ENCODE measurements at regions not wholly inside any gene's neighbourhood (a gene's known extent, or its start where the extent isn't known, plus 50 kb on each side); places are given as distances from the start of the nearest gene placed in this dataset.

- no peak for DNase-seq
Measured at GRCh38 chr12:111194703-111195051, 174.2 kb downstream of the PHETA1 start.

GRCh38 chr12:111193977-111194702 lies 174.8 kb downstream of the PHETA1 start:
- DNase-seq: no peak

DNA sequence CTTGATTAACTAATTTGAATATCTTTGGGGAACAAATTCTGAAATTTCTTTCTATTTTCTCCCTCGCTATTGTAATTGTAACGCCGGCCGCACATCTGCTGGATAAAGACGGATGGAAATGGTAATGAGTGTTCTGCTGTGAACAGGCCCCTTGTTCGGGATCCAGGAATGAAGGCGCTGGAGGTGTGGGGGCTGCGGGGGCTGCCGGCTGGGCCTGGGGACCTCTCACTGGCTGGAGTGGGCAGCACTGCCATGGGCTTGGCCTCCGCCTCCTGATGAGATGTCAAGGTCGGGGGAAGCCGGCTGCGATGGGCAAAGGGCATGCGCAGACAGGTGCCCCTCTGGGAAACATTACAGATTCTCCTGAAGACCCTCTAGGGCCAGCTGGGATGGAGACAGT lies 175.4 kb downstream of the PHETA1 start:
- DNase-seq: no peak

GRCh38 chr12:111193067-111193466 lies 175.8 kb downstream of the PHETA1 start:
- DNase-seq: no peak

DNA sequence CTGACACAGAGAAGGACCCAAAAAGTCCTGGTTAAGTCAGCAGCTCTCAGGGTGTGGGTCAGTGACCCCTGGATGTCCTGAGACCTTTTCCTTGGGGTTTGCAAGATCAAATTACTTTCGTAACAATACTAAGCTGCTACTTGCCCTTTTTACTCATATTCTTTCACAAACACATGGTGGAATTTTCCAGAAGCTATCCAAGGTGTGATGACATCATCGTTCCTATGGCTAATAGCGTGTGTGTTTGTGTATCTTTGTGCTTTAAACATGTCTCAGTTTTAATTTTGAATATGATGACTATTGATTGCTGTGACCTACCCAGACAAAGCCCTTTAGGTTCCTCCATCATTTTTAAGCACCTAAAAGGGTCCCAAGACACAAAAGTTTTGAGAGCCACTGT lies 176.2 kb downstream of the PHETA1 start:
- no peak for DNase-seq

GRCh38 chr12:111190741-111191526 lies 178.0 kb downstream of the PHETA1 start:
- DNase-seq: no peak

DNA sequence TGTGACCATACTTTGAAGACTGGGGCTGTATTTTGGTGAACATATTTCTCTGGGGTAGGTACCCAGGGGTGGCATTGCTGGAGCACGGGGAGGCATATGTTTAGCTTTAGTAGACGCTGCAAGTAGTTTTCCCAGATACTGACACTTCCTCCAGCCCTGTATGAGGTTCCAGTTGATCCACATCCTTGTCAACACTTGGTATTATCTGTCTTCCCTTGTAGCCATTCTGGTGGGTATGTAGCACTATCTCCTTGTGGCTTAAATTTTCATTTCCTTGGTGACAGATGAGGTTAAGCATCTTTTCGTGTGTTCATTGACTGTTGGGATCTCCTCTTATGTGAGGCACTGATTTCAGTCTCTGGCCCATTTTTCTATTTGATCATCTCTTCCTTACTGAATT lies 179.1 kb downstream of the PHETA1 start:
- no peak for DNase-seq

DNA sequence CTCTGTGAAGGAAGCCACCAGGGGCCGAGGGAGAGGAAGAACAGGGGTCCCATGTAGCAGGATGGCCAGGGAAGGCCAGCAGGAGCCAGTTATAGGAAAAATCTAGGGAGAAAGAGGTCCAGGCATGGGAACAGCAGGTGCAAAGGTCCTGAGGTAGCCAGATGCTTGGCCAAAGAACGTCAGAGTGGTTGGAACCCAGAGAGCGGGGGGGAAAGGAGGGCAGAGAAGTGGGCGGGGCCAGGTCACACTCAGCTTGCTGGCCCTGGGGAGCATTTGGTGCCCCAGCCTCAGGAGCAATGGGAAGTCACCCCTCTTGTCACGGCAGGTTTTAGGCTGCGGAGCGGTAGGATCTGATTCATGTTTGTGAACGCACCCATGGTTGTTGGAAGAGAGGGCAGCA lies 180.5 kb downstream of the PHETA1 start:
- no peak for DNase-seq

- no peak for DNase-seq
Measured at GRCh38 chr12:111186347-111186746, 182.5 kb downstream of the PHETA1 start.

DNA sequence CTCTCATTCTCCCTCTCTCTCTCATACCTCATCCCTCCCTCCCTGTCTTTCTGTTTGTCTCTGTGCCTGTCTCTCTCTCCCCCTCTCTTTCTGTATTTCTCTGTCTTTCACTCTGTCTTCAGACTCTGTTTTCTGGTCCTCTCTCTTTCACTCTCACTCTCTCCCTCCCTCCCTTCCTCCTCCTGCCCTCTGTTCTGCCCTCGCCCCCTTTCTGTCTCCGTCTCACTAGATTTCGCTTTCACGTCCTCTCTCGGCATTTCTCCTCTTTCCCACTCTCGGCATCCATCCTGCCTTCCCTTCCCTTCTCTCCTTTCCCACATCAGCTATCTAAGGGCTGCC lies 183.0 kb downstream of the PHETA1 start:
- DNase-seq: no peak

DNA sequence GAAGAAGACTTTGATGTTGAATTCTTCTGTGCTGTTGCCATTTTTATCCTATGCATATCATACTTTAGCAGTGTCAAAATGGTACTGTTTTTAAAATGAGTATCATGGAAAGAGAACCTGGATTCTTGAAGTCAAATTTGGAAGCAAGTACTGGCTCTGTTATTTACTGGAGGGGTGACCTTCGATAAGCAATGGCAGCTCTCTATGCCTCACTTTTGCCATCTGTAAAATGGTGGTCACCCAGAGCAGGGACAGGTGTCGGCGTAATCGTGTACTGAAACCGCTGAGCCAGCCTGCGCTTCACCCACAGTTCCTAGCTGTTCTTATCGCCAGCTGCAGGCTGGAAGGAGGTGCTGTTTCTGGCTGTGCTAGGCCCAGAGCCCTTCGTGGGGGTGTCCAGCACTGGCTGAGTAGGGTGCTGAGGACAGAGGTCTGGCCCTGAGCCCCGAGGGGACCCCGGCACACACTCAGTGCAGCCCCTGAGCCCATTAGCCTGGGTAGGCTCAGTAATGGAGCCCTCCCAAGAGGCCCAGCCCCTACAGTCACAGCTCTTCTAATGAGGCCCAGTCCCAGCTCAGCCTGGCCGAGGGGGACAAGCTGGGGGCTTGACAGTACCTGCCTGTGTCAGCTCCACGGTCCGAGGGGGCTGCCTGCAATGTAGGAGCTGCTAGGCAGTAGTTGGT lies 183.5 kb downstream of the PHETA1 start:
- no peak for DNase-seq

- DNase-seq: no peak
Measured at GRCh38 chr12:111184161-111184560, 184.7 kb downstream of the PHETA1 start.

GRCh38 chr12:111183094-111183493 lies 185.8 kb downstream of the PHETA1 start:
- no peak for DNase-seq

DNA sequence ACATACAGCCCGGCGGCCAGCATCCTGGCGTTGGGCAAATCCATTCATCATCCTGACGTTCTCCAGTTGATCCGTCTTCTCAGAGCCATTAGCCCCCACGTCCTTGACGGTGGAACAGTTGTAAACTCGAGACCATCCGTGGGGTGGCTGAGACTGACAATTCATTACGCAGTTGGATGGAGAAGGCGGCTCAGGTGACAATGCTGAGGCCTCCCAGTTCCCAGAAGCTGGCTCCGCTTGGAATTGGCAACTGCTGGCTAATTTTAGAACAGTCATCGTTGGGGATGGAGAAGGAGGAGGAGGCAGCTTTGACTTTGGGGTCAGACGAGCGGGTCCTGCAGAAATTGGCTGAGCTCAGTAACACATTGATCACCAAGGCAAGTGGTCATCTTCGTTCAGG lies 186.5 kb downstream of the PHETA1 start:
- DNase-seq: no peak

DNA sequence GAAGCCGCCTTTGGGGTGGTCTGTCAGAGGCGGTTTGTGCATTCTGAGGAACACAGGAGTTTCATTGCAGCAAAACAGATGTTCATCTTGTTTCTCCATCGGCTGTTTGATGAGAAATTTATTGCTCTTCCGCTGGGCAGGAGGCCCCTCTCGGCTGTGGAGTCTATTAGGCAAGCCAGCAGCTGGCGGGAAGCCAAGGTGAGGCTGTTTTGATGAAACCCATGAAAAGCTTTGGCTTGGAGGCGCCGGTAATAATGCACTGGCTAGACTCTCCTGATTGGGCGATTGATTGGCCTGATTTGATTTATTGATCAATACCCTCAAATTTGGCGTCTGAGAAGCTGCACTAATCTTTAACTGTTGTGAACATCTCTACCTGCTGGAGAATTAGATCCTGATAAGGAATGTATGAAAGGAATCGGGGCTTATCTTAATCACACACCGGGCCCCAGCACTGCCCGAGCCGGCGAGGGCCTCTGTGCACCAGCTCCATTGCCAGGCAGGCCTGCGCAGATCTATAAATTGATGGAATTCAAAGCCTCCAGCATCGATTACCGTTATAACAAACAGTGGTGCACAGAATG lies 187.7 kb downstream of the PHETA1 start:
- DNase-seq: no peak

DNA sequence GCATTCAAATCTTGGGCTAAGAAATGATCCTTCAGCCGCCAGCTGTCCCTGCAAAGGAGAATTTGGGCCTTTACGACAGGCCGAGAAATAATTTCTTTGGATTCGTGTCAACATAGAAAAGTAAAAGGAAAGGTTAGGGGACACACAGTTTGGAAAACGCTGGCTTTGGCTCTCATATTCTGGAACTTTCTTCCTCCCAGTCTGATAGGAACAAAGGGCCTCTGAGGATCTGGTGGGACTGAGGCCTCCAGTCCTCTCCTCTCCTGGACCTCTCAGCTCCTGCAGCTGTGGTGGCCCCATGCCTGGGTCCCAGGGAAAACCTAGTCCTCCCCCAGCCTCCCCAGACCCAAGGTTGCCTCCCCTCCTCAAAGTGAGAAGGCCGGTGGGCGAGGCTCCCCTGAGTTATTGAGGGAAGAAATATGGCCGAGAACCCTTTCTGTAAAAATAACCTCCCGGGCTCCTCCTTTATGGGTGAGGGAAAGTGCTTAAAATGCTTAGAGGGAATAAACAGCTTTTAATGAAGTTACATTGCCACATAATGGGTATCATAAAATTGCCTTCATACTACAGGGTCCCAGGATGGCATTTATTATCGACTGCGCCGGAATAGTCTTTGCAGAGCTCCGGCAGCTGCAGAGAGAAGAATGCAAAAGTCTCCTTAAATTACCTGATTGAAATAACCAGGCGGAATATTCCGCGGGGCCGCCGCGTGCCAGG lies 188.3 kb downstream of the PHETA1 start:
- DNase-seq: no peak

DNA sequence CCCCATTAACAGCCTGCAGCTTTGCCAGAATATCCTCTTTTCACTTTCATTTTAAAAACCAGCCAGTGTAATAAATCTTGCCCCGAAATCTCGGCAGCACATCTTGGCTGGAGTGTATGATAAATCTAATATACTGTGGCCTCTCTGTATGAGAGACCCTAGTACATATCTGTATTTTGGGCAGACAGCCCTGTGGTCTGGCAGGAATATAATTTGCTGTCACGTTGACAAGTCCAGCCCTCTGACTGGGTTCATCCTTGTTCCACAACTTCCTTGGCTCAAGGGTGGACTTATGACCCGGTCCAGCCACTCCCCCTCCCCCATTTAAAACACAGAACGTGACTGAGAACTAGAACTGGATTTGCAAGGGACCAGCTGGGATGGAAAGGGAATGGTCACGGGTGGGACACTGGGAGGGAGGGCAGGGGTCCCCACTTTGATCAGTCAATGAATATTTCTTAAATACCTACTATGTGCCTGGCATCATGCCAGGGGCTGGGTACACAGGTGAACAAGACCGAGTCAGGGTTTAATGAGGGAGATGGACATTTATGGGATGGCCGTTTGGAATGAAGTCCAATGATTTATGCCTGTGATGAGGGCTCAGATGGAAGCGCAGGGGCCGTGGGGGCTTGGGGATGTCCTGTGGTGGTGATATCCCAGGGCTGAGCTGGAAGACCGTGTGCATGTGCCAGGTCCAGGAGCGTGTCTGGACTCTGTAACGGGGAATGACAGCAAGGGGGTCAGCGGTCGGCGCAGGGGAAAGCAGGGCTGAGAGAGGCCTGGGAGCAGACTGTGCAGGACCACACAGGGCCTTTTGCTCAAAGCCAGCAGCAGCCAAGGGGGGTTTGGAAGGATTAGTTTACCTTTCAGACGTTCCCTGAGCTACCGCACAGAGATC lies 190.5 kb downstream of the PHETA1 start:
- no peak for DNase-seq

DNA sequence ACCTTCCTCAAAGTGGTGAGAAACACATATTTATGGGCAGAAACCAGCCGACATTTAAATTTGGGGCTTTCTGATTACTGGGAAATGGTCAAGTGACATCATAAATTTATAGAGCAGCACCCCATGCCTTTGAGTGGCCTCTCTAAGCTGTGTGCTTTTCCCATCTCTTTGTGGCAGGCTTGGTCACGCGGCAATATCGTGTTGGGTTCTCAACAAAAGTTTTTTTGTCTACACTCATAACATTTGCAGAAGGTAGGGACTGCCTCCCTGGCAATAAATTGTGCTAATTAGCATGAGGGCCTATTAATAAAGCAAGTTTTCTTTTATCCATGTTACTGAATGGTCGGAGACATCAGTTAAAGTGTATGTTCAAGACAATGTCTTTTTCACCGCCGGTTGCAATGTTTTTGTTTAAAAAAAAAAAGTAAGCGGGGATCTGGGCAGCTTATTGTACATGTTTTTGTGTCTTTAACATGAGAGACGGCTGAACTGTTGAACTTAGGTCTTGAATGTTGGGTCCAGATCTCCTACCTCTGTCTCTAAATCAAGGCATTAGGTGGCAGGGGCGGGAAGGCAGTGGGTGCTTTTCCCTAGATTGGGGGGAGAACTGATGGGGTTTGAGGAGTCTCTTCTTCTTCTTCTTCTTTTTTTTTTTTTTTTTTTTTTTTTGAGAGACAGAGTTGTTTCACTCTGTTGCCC lies 193.3 kb downstream of the PHETA1 start:
- no peak for DNase-seq

DNA sequence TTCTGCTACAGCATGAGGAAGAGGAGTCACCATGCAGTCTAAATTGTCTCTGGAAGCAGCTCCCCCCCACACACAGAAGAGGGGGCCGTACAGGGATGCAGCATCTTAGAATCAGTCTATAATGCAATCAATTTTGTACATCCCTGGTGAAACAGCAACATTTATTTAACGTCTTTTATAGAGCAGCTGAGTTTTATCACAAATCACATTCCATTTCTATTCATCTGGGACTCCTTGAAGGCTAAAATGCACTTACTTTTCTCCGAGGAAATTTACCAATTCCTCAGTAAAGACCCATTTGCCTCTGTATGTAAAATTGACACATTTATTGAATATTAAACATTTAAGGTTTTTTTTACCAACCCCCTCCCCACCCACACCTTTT lies 193.9 kb downstream of the PHETA1 start:
- no peak for DNase-seq

GRCh38 chr12:111174251-111174960 lies 194.5 kb downstream of the PHETA1 start:
- DNase-seq: no peak

DNA sequence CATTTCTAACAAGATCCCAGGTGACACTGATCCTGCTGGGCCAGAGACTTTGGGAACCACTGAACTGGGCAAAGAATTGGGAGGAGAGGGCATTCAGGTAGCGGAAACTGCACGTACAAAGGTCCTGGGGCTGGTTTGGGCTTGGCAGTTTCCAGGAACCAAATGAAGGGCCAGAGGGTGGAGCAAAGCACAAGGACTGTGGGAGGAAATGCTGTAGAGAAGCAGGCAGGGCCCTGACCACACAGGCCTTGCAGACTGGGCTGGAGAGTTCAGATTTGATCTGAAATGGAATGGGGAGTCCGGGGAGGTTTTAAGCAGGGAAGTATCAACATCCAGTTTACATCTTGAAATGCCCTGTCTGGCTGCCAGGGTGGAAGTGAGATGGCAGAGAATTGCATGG lies 195.1 kb downstream of the PHETA1 start:
- no peak for DNase-seq

Data from stimulated activated CD4-positive, alpha-beta T cell treated with anti-CD3 and anti-CD28 coated beads, Interleukin-15, amount 100 ng/mL, for 24 hours (primary cell).